Astrocyte (in vitro differentiated cells and primary cell): ENCODE measurements at regions not wholly inside any gene's neighbourhood (a gene's known extent, or its start where the extent isn't known, plus 50 kb on each side); places are given as distances from the start of the nearest gene placed in this dataset.

Experiments used
- DNase-seq: peaks from one replicate; pipeline ENCODE4 v3.0.0-alpha.2; 2010; ENCODE audit warnings: low read depth
- FAIRE-seq: peaks from 2 replicates; lab custom pipeline; 2011; peaks lifted over from hg19 to GRCh38; lab: Jason Lieb, UNC
- H2AFZ ChIP-seq: 2 replicates; pipeline ENCODE4 v1.6.0; 2012; ENCODE audit warnings: low read depth, low read length, inconsistent platforms
- H3K27ac ChIP-seq: 2 replicates; pipeline ENCODE4 v1.5.1; 2011; ENCODE audit warnings: low read depth, low read length, inconsistent platforms
- H3K27me3 ChIP-seq: 2 replicates; pipeline ENCODE4 v1.6.0; 2011; ENCODE audit warnings: low read length, inconsistent platforms; ENCODE audit not compliant: insufficient read depth
- H3K36me3 ChIP-seq: 2 replicates; pipeline ENCODE4 v1.5.1; 2011; ENCODE audit warnings: low read length, inconsistent platforms; ENCODE audit not compliant: insufficient read depth
- H3K4me1 ChIP-seq: 2 replicates; pipeline ENCODE4 v1.5.1; 2011; ENCODE audit warnings: low read length, inconsistent platforms; ENCODE audit not compliant: insufficient read depth
- H3K4me2 ChIP-seq: 2 replicates; pipeline ENCODE4 v1.6.0; 2012; ENCODE audit warnings: low read length, inconsistent platforms
- H3K4me3 ChIP-seq: 2 replicates; pipeline ENCODE4 v1.5.1; 2011; ENCODE audit warnings: low read depth, mild to moderate bottlenecking, low read length, inconsistent platforms; ENCODE audit not compliant: insufficient read depth
- H3K79me2 ChIP-seq: 2 replicates; pipeline ENCODE4 v1.6.0; 2012; ENCODE audit warnings: mild to moderate bottlenecking, low read length, inconsistent platforms; ENCODE audit not compliant: insufficient read depth
- H3K9ac ChIP-seq: 2 replicates; pipeline ENCODE4 v1.6.0; 2012; ENCODE audit warnings: mild to moderate bottlenecking, low read length, inconsistent platforms
- H3K9me3 ChIP-seq: 2 replicates; pipeline ENCODE4 v1.5.1; 2012; ENCODE audit warnings: low read depth, mild to moderate bottlenecking, low read length, inconsistent platforms; ENCODE audit not compliant: insufficient read depth
- H4K20me1 ChIP-seq: 2 replicates; pipeline ENCODE4 v1.6.0; 2012; ENCODE audit warnings: low read length, inconsistent platforms; ENCODE audit not compliant: insufficient read depth
- H3K27ac Mint-ChIP-seq: one replicate; pipeline ENCODE4 v1.8.0; 2021; ENCODE audit warnings: mild to moderate bottlenecking, mixed read lengths; ENCODE audit not compliant: unreplicated experiment
- H3K27me3 Mint-ChIP-seq: one replicate; pipeline ENCODE4 v1.8.0; 2021; ENCODE audit warnings: low read depth, mixed read lengths; ENCODE audit not compliant: unreplicated experiment
- H3K36me3 Mint-ChIP-seq: one replicate; pipeline ENCODE4 v1.8.0; 2021; ENCODE audit warnings: low read depth, mixed read lengths; ENCODE audit not compliant: unreplicated experiment
- H3K4me1 Mint-ChIP-seq: one replicate; pipeline ENCODE4 v1.8.0; 2021; ENCODE audit warnings: low read depth, mixed read lengths; ENCODE audit not compliant: unreplicated experiment
- H3K4me3 Mint-ChIP-seq: one replicate; pipeline ENCODE4 v1.8.0; 2021; ENCODE audit warnings: mild to moderate bottlenecking, moderate library complexity, mixed read lengths; ENCODE audit not compliant: unreplicated experiment
- H3K9me3 Mint-ChIP-seq: one replicate; pipeline ENCODE4 v1.8.0; 2021; ENCODE audit warnings: mild to moderate bottlenecking, mixed read lengths; ENCODE audit not compliant: unreplicated experiment
- EZH2 ChIP-seq: IDR thresholded peaks from 2 replicates; pipeline ENCODE4 v1.6.1; 2012; ENCODE audit warnings: mild to moderate bottlenecking, low read length, inconsistent platforms; ENCODE audit not compliant: insufficient read depth
- TF ChIP-seq, protein P1 (sequence below): IDR thresholded peaks from 2 replicates; pipeline ENCODE4 v1.5.1; 2011; ENCODE audit warnings: low read depth, mild to moderate bottlenecking, inconsistent platforms, low read length, moderate library complexity; ENCODE audit not compliant: insufficient read depth

DNA sequence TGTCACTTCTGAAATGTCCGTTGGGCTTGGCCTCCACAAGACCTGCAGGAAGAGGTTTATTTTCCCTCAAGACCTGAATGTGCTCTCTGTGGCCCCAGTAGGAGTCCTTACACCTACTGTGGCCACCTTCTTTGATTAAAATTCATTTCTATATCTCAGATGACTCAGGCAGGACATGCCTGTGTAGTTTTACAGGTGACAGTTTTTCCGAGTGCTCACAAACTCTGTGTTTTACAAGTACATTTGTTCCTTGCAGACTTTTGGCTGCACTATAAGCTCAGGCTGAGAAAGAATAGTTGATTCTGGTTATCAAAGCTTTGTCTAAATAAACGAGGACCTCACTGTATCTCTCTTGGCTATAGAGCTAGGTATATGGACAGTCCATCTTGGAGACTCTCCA is 257.1 kb downstream of the MAP2K4 start:
- H4K20me1 ChIP-seq = no peaks in the 10 kb centered on the region
- FAIRE-seq = no peak
- TF ChIP-seq EZH2 = no peak
- TF ChIP-seq, protein P1, sequence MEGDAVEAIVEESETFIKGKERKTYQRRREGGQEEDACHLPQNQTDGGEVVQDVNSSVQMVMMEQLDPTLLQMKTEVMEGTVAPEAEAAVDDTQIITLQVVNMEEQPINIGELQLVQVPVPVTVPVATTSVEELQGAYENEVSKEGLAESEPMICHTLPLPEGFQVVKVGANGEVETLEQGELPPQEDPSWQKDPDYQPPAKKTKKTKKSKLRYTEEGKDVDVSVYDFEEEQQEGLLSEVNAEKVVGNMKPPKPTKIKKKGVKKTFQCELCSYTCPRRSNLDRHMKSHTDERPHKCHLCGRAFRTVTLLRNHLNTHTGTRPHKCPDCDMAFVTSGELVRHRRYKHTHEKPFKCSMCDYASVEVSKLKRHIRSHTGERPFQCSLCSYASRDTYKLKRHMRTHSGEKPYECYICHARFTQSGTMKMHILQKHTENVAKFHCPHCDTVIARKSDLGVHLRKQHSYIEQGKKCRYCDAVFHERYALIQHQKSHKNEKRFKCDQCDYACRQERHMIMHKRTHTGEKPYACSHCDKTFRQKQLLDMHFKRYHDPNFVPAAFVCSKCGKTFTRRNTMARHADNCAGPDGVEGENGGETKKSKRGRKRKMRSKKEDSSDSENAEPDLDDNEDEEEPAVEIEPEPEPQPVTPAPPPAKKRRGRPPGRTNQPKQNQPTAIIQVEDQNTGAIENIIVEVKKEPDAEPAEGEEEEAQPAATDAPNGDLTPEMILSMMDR = no peak
- Mint-ChIP-seq H3K27ac (no peak overlapping the region), H3K9me3 (peaks cover 5% of the 10 kb centered on the region), H3K4me3 (no peak overlapping the region), H3K27me3 (no peaks in the 10 kb centered on the region), H3K4me1 (peaks cover 12% of the 10 kb centered on the region), H3K36me3 (no peaks in the 10 kb centered on the region)
- no peaks in the 10 kb centered on the region for H3K9me3 ChIP-seq
- H3K4me3 ChIP-seq = no peak overlapping the region
- no peaks in the 10 kb centered on the region for H3K36me3 ChIP-seq
- no peaks in the 10 kb centered on the region for H3K79me2 ChIP-seq
- no peak overlapping the region for H2AFZ ChIP-seq
- DNase-seq = no peak
- no peaks in the 10 kb centered on the region for H3K27me3 ChIP-seq
- H3K4me1 ChIP-seq = no peaks in the 10 kb centered on the region
- H3K27ac ChIP-seq = no peak overlapping the region
- no peak overlapping the region for H3K9ac ChIP-seq
- no peak overlapping the region for H3K4me2 ChIP-seq

- DNase-seq (peak; percentile 24), FAIRE-seq (no peak)
Observed at GRCh38 chr17:12282056-12282455, 261.4 kb downstream of the MAP2K4 start.

DNA sequence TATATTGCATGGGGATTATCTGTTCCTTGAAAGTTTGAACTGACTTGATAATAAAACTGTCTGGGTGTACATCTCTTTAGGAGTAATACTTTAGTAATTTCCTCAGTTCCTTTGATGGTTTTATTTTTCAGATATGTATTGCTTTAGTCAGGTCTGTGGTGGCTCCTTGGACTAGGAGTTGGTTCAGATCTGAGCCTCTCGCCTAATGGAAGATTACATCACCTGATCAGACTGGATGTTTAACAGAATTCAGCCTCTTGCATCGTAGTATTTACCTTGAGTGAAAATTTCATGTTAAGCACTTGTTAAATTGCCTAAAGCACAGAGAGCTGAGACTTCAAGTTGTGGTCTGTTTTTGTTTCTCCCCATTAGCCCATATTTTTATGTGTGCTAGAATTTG is 267.3 kb downstream of the MAP2K4 start:
- no peaks in the 10 kb centered on the region for H3K36me3 ChIP-seq
- no peaks in the 10 kb centered on the region for H3K4me1 ChIP-seq
- H3K27me3 Mint-ChIP-seq = no peaks in the 10 kb centered on the region
- H3K9me3 Mint-ChIP-seq = no peaks in the 10 kb centered on the region
- H3K9me3 ChIP-seq = no peaks in the 10 kb centered on the region
- no peaks in the 10 kb centered on the region for H4K20me1 ChIP-seq
- no peaks in the 10 kb centered on the region for H3K79me2 ChIP-seq
- H3K4me2 ChIP-seq = no peak overlapping the region
- FAIRE-seq (no peak), DNase-seq (no peak)
- H3K4me3 ChIP-seq = no peak overlapping the region
- no peak for TF ChIP-seq EZH2
- TF ChIP-seq, protein P1 = no peak
- no peak overlapping the region for H3K4me3 Mint-ChIP-seq
- no peaks in the 10 kb centered on the region for H3K27me3 ChIP-seq
- no peak overlapping the region for H3K27ac ChIP-seq
- peak overlapping the region; percentile 16 for H3K27ac Mint-ChIP-seq
- H3K9ac ChIP-seq = no peak overlapping the region
- H2AFZ ChIP-seq = no peak overlapping the region
- no peaks in the 10 kb centered on the region for H3K36me3 Mint-ChIP-seq
- peaks cover 3% of the 10 kb centered on the region for H3K4me1 Mint-ChIP-seq

More at GRCh38 chr17:12282056-12282455, 261.4 kb downstream of the MAP2K4 start:
- Histone ChIP-seq H3K4me2 (no peak overlapping the region), H3K9ac (no peak overlapping the region), H3K79me2 (no peaks in the 10 kb centered on the region), H3K9me3 (no peaks in the 10 kb centered on the region), H4K20me1 (no peaks in the 10 kb centered on the region), H3K36me3 (no peaks in the 10 kb centered on the region), H3K27me3 (no peaks in the 10 kb centered on the region), H3K27ac (no peak overlapping the region), H2AFZ (no peak overlapping the region), H3K4me3 (no peak overlapping the region), H3K4me1 (no peaks in the 10 kb centered on the region)
- Mint-ChIP-seq H3K4me3 (no peak overlapping the region), H3K27ac (peak overlapping the region; percentile 22), H3K27me3 (no peaks in the 10 kb centered on the region), H3K9me3 (peaks cover 2% of the 10 kb centered on the region), H3K4me1 (peaks cover 6% of the 10 kb centered on the region), H3K36me3 (no peaks in the 10 kb centered on the region)
- TF ChIP-seq EZH2 = no peak
- TF ChIP-seq, protein P1 = no peak
